IPS DF 6.9 (cell line): ENCODE measurements at regions not wholly inside any gene's neighbourhood (a gene's known extent, or its start where the extent isn't known, plus 50 kb on each side); places are given as distances from the start of the nearest gene placed in this dataset.

Source experiments
- DNase-seq: peaks from one replicate; pipeline ENCODE4 v3.0.0-alpha.2; 2013; ENCODE audit warnings: low read depth, low spot score
- H3K27ac ChIP-seq: one replicate; pipeline ENCODE4 v1.5.1; 2013; ENCODE audit warnings: low read length, control low read depth
- H3K27me3 ChIP-seq: 2 replicates; pipeline ENCODE4 v1.6.1; 2013; ENCODE audit warnings: mild to moderate bottlenecking, low read length; ENCODE audit not compliant: control insufficient read depth, insufficient read depth
- H3K36me3 ChIP-seq: 2 replicates; pipeline ENCODE4 v1.6.1; 2013; ENCODE audit warnings: low read length; ENCODE audit not compliant: control insufficient read depth, insufficient read depth
- H3K4me1 ChIP-seq: 2 replicates; pipeline ENCODE4 v1.6.1; 2013; ENCODE audit warnings: low read length; ENCODE audit not compliant: control insufficient read depth, insufficient read depth
- H3K4me3 ChIP-seq: 2 replicates; pipeline ENCODE4 v1.5.1; 2013; ENCODE audit warnings: mild to moderate bottlenecking, low read length
- H3K9me3 ChIP-seq: 2 replicates; pipeline ENCODE4 v1.6.1; 2013; ENCODE audit warnings: low read length, inconsistent platforms; ENCODE audit not compliant: control insufficient read depth, insufficient read depth
- WGBS: extraction: QIAGEN DNeasy Blood & Tissue Kit; methylation state at CpG from one replicate; pipeline ENCODE4 v1.1.7; 2013; ENCODE audit warnings: mixed read lengths, missing lambda C conversion rate; ENCODE audit not compliant: insufficient read length, insufficient coverage; 5-methylcytosine and 5-hydroxymethylcytosine counted together

DNA sequence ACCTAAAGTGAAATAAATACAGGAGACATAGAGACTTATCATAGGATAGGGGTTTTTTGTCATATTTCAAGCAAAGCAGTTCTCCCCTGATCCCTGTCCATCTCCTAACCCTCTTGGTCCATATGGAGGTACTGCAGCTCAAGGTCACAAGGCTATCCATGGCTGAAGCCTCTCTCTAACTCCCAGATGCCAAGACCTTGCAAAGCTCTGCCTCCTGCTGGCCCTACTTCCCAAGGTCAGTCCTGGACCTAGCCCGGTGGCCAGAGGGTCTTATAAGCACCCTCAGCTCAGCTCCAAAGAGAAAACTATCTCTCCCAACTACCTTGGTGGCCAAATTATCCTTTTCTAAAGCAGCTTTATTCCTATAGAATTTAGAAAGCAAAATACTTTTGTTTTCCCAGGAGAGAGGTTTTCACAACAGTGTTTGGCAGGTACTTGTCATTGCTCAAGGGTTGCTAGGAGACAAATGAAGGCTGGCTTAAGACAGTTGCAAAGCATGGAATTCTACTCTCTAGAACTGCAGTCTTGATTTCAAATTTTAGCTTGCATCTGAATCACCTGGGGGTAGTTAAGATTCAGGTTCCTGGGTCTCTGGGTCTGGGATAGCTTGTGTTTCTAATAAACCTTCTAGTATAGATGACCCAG, 121.5 kb downstream of the XCL2 start:
- no peaks in the 10 kb centered on the region for H3K9me3 ChIP-seq
- no peaks in the 10 kb centered on the region for H3K4me1 ChIP-seq
- no peak for DNase-seq
- WGBS, result no CpG with 5 or more reads among the region's 1 CpG
- H3K4me3 ChIP-seq, result no peak overlapping the region
- no peaks in the 10 kb centered on the region for H3K27me3 ChIP-seq
- H3K36me3 ChIP-seq, result no peaks in the 10 kb centered on the region
- no peak overlapping the region for H3K27ac ChIP-seq

DNA sequence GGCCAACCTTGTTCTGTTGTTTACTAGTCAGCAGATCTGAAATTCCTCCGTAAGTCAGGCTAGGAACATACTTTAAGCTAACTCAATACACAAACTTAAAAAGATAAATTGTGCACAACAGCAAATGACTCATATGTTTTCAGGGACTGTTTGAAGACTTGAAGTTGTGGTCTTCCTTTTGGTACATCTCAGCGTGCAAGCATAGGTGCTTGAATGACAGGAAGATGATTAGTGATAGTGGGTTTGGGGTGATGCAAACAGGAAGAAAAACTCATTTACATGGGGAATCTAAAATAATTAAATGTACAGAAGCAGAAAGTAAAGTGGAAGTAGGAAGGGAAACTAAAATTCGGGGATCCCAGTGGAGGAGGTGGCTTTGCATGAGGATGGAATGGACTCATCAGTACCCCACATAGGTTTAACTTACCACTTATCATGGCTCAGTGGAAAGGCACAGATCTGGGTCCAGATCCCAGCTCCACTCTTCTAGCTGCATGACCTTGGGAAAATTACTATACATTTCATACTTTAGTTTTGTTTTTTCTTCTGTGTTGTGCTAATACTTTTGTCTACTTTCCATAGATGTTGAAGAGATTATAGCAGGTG, 122.3 kb downstream of the XCL2 start:
- H3K4me3 ChIP-seq, result no peak overlapping the region
- no peak for DNase-seq
- H3K9me3 ChIP-seq, result no peaks in the 10 kb centered on the region
- no peak overlapping the region for H3K27ac ChIP-seq
- H3K27me3 ChIP-seq, result no peaks in the 10 kb centered on the region
- H3K36me3 ChIP-seq, result no peaks in the 10 kb centered on the region
- no peaks in the 10 kb centered on the region for H3K4me1 ChIP-seq
- no CpG with 5 or more reads among the region's 3 CpGs for WGBS

DNA sequence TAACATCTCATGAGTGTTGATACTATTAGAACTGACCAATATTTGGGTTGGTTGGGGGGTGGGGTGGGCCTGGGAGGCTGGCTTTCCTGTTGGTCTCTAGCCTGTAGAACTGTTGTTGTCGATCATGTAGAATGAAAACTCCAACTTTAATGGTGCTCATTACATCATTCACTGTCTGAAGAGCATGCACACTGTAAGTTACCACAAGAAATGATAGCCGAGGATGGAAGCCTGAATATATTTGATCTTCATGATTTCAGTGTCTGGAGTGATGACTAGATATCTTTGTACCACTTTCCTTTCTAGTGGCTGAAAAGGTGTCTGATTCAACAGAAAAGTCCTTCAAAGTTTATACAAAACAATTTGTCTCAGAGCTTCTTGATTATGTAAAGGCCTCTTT, 123.6 kb downstream of the XCL2 start:
- no peak for DNase-seq
- Histone ChIP-seq H3K27me3 (no peaks in the 10 kb centered on the region), H3K36me3 (no peaks in the 10 kb centered on the region), H3K9me3 (no peaks in the 10 kb centered on the region), H3K4me3 (no peak overlapping the region), H3K4me1 (no peaks in the 10 kb centered on the region), H3K27ac (no peak overlapping the region)
- WGBS, result no CpG with 5 or more reads among the region's 2 CpGs

DNA sequence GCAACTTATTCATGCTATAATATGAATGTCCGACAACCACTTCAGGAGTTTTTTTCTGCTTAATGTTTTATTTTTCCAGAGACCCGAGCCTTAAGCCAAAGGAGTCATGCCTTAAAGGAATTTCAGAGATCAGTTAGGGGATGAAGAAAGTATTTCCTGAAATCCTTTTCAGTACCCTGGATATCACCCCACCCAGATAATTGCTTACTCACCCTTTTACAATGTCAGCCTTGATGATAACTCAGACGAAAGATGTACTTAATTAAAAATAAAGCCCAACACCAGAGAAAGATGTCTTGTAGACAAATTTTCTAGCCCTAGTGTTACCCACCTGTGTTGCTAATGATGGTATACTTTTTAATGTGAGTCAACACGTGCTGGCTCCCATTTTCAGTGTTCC, 124.1 kb downstream of the XCL2 start:
- Histone ChIP-seq H3K9me3 (no peaks in the 10 kb centered on the region), H3K4me1 (no peaks in the 10 kb centered on the region), H3K27me3 (no peaks in the 10 kb centered on the region), H3K36me3 (no peaks in the 10 kb centered on the region), H3K27ac (no peak overlapping the region), H3K4me3 (no peak overlapping the region)
- WGBS, result no CpG with 5 or more reads among the region's 4 CpGs
- no peak for DNase-seq

DNA sequence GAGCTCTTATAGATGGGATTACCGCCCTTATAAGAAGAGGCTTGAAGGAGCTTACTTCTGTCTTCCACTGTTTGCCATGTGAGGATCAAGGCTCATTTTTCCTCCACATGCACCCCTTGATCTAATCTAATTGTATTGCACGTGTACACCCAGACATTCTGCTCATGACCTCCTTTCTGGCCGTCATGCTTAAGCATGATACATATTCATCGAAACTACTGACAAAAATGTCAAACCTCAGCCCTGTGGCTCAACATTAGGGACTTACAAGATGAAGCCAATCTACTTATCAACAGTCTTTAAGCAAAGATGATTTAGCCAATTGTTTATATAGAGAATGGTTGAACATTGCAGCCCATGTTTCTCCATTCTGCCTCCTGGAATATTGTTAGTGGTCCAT, 127.6 kb downstream of the XCL2 start:
- H3K4me3 ChIP-seq, result no peak overlapping the region
- H3K27ac ChIP-seq, result no peak overlapping the region
- no peaks in the 10 kb centered on the region for H3K4me1 ChIP-seq
- no peak for DNase-seq
- no CpG with 5 or more reads among the region's 4 CpGs for WGBS
- H3K27me3 ChIP-seq, result no peaks in the 10 kb centered on the region
- H3K9me3 ChIP-seq, result no peaks in the 10 kb centered on the region
- no peaks in the 10 kb centered on the region for H3K36me3 ChIP-seq

DNA sequence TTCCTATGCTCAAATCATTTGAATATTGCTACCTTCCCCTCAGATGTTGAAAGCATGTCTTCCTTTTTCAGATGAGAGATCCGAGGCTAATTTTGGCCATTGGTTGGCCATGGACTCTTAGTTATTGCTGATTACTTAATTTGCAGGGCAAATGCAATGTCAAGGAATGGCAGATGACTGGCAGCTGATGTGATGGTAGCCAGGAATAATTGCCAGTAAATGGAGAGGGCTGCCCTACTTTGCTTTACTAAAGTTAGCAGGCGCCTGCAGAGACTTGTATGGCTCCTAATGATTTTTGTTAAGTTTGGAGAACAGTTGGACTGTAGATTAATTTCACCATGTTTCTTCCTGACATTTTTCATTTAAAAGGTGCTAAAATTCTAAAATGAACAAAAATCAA, 128.9 kb downstream of the XCL2 start:
- H3K4me1 ChIP-seq, result no peaks in the 10 kb centered on the region
- H3K4me3 ChIP-seq, result no peak overlapping the region
- WGBS, result no CpG with 5 or more reads among the region's 2 CpGs
- DNase-seq, result no peak
- H3K9me3 ChIP-seq, result no peaks in the 10 kb centered on the region
- H3K36me3 ChIP-seq, result no peaks in the 10 kb centered on the region
- no peaks in the 10 kb centered on the region for H3K27me3 ChIP-seq
- H3K27ac ChIP-seq, result no peak overlapping the region

DNA sequence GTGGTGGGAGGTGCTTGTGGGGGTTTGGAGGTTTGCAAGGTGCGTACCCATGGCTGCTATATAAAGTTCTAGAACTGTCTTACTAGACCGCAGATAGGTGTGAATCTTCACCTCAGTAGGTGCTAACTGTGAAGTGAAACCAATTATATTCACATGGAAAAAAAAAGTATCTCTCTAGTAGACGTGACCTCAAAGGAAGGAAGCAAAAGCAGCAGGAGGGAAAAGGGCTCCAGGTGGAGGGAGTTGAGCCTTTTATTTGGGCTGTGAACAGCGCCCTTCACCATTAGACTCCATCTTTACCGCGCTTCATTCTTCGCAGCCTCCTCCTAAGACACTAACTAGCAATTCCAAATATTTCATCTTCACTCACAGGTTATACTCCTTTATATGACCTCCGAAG, 129.8 kb downstream of the TBX19 start:
- Histone ChIP-seq H3K4me1 (no peaks in the 10 kb centered on the region), H3K4me3 (no peak overlapping the region), H3K36me3 (no peaks in the 10 kb centered on the region), H3K27me3 (no peaks in the 10 kb centered on the region), H3K9me3 (no peaks in the 10 kb centered on the region), H3K27ac (no peak overlapping the region)
- DNase-seq, result no peak
- no CpG with 5 or more reads among the region's 8 CpGs for WGBS

DNA sequence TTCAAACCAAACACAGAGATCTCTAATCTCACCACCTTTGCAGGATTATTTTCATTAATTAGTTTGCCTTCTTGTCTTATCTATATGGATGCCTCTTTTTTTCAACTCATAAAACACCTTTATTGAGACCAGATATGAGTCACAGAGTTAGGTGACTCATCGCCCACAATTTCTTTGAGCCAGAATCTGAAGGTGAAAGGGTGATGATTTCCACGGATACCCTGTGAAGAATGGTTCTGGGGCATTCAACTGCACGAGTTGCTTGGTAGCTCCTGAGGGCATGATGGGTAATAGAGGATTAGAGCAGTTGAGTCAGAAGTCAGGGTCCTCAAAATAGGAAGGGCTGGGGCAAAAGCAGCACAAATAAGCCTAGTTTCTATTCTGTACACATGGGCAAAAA, 128.2 kb downstream of the TBX19 start:
- Histone ChIP-seq H3K4me3 (no peak overlapping the region), H3K4me1 (no peaks in the 10 kb centered on the region), H3K9me3 (no peaks in the 10 kb centered on the region), H3K27ac (no peak overlapping the region), H3K36me3 (no peaks in the 10 kb centered on the region), H3K27me3 (no peaks in the 10 kb centered on the region)
- DNase-seq, result no peak
- WGBS, result no CpG with 5 or more reads among the region's 3 CpGs

DNA sequence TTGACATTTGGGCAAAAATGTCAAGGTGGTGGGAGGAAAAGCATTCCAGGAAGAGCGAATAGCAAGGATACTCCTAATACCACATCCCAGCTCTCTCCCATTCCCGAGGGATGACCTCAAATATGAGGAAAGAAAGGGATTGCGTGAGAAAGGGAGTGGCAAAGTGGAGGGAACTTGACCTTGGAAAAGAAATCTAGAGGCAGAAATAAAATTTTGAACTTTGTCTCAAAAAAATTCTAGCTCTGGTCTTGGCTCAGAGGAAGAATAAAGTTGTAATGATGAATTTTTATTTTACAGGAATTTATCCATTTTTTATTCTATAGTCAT, 127.8 kb downstream of the TBX19 start:
- Histone ChIP-seq H3K27me3 (no peaks in the 10 kb centered on the region), H3K4me1 (no peaks in the 10 kb centered on the region), H3K36me3 (no peaks in the 10 kb centered on the region), H3K9me3 (no peaks in the 10 kb centered on the region), H3K27ac (no peak overlapping the region), H3K4me3 (no peak overlapping the region)
- no CpG with 5 or more reads among the region's 3 CpGs for WGBS
- DNase-seq, result no peak

DNA sequence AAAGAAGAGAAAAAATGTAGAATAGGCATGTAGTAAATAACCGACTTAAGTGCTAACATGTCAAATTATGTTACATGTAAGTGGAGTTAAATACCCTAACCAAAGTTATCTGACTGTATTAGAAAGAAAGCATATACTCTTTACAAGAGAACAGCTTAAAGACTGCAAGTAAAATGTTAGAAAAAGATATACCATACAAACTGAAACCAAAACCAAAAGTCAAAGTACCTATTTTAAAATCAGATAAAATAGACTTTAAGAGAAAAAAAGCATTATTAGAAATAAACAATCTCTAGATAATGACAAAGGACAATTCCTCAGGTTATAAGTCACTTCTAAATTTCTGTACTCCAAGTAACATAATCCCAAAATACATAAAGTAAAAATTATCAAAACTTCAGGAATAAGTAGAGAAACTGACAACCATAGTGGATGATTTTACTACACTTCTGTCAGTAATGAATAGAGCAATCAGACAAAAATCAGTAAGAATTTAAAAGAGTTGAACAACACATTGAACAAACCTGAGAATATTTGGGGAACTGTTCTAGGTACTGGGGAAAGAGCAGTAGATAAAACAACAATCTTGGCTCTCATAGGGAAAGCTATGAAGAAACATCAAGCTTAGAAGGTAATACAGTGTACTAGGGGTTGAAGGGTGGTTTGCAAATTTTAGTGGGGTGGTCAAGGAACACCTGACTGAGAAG, 127.3 kb downstream of the TBX19 start:
- H3K9me3 ChIP-seq, result no peaks in the 10 kb centered on the region
- no peak overlapping the region for H3K27ac ChIP-seq
- H3K27me3 ChIP-seq, result no peaks in the 10 kb centered on the region
- no peak for DNase-seq
- no peaks in the 10 kb centered on the region for H3K4me1 ChIP-seq
- no CpG with 5 or more reads among the region's 1 CpG for WGBS
- H3K4me3 ChIP-seq, result no peak overlapping the region
- no peaks in the 10 kb centered on the region for H3K36me3 ChIP-seq
